ENCODE measurements at regions not wholly inside any gene's neighbourhood (a gene's known extent, or its start where the extent isn't known, plus 50 kb on each side); places are given as distances from the start of the nearest gene placed in this dataset.

- H3K36me3 ChIP-seq (ENCODE audit: insufficient read depth, low read length) = no peaks in the 10 kb centered on the region
- H3K9me3 ChIP-seq (ENCODE audit: low read length) = no peaks in the 10 kb centered on the region
- H3K4me3 ChIP-seq (ENCODE audit: low read depth in 1 of 2, low read length in 2 of 2) = no peak overlapping the region
- no peak overlapping the region for H3K9ac ChIP-seq (ENCODE audit: low read length)
- no peaks in the 10 kb centered on the region for H3K4me1 ChIP-seq (ENCODE audit: insufficient read depth, low read length)
- no peaks in the 10 kb centered on the region for H3K27me3 ChIP-seq (ENCODE audit: control insufficient read depth in 1 of 2, insufficient read depth in 2 of 2, low read length in 2 of 2)
- no peak overlapping the region for H3K27ac ChIP-seq (ENCODE audit: low read depth, low read length)
Measured at GRCh38 chrX:9301836-9302235, 163.0 kb upstream of the TBL1X start.

- Histone ChIP-seq H3K27me3 (ENCODE audit: control insufficient read depth in 1 of 2, insufficient read depth in 2 of 2, low read length in 2 of 2) (no peaks in the 10 kb centered on the region), H3K27ac (ENCODE audit: low read depth, low read length) (no peak overlapping the region), H3K9me3 (ENCODE audit: low read length) (no peaks in the 10 kb centered on the region), H3K9ac (ENCODE audit: low read length) (no peak overlapping the region), H3K4me3 (ENCODE audit: low read depth in 1 of 2, low read length in 2 of 2) (no peak overlapping the region), H3K36me3 (ENCODE audit: insufficient read depth, low read length) (no peaks in the 10 kb centered on the region), H3K4me1 (ENCODE audit: insufficient read depth, low read length) (no peaks in the 10 kb centered on the region)
Measured at GRCh38 chrX:9302381-9302780, 162.5 kb upstream of the TBL1X start.

- no peak overlapping the region for H3K4me3 ChIP-seq (ENCODE audit: low read depth in 1 of 2, low read length in 2 of 2)
- H3K36me3 ChIP-seq (ENCODE audit: insufficient read depth, low read length) = no peaks in the 10 kb centered on the region
- no peak overlapping the region for H3K9ac ChIP-seq (ENCODE audit: low read length)
- H3K27me3 ChIP-seq (ENCODE audit: control insufficient read depth in 1 of 2, insufficient read depth in 2 of 2, low read length in 2 of 2) = no peaks in the 10 kb centered on the region
- H3K4me1 ChIP-seq (ENCODE audit: insufficient read depth, low read length) = no peaks in the 10 kb centered on the region
- H3K9me3 ChIP-seq (ENCODE audit: low read length) = no peaks in the 10 kb centered on the region
- no peak overlapping the region for H3K27ac ChIP-seq (ENCODE audit: low read depth, low read length)
Measured at GRCh38 chrX:9308426-9308825, 156.4 kb upstream of the TBL1X start.

GRCh38 chrX:9310616-9311015 is 154.2 kb upstream of the TBL1X start:
- Histone ChIP-seq H3K36me3 (ENCODE audit: insufficient read depth, low read length) (no peaks in the 10 kb centered on the region), H3K9ac (ENCODE audit: low read length) (no peak overlapping the region), H3K27me3 (ENCODE audit: control insufficient read depth in 1 of 2, insufficient read depth in 2 of 2, low read length in 2 of 2) (no peaks in the 10 kb centered on the region), H3K4me1 (ENCODE audit: insufficient read depth, low read length) (no peaks in the 10 kb centered on the region), H3K9me3 (ENCODE audit: low read length) (no peaks in the 10 kb centered on the region), H3K27ac (ENCODE audit: low read depth, low read length) (no peak overlapping the region), H3K4me3 (ENCODE audit: low read depth in 1 of 2, low read length in 2 of 2) (no peak overlapping the region)

- Histone ChIP-seq H3K9me3 (ENCODE audit: low read length) (no peaks in the 10 kb centered on the region), H3K36me3 (ENCODE audit: insufficient read depth, low read length) (no peaks in the 10 kb centered on the region), H3K9ac (ENCODE audit: low read length) (no peak overlapping the region), H3K4me1 (ENCODE audit: insufficient read depth, low read length) (peaks cover under 1% of the 10 kb centered on the region), H3K27ac (ENCODE audit: low read depth, low read length) (no peak overlapping the region), H3K4me3 (ENCODE audit: low read depth in 1 of 2, low read length in 2 of 2) (no peak overlapping the region), H3K27me3 (ENCODE audit: control insufficient read depth in 1 of 2, insufficient read depth in 2 of 2, low read length in 2 of 2) (no peaks in the 10 kb centered on the region)
Measured at GRCh38 chrX:9311421-9312160, 153.3 kb upstream of the TBL1X start.

- H3K9me3 ChIP-seq (ENCODE audit: low read length) = no peaks in the 10 kb centered on the region
- no peak overlapping the region for H3K4me3 ChIP-seq (ENCODE audit: low read depth in 1 of 2, low read length in 2 of 2)
- no peak overlapping the region for H3K27ac ChIP-seq (ENCODE audit: low read depth, low read length)
Measured at GRCh38 chrX:9312922-9313867, 151.7 kb upstream of the TBL1X start.

GRCh38 chrX:9315086-9315485 is 149.8 kb upstream of the TBL1X start:
- Histone ChIP-seq H3K9me3 (ENCODE audit: low read length) (no peaks in the 10 kb centered on the region), H3K27ac (ENCODE audit: low read depth, low read length) (no peak overlapping the region), H3K9ac (ENCODE audit: low read length) (no peak overlapping the region), H3K4me3 (ENCODE audit: low read depth in 1 of 2, low read length in 2 of 2) (no peak overlapping the region), H3K36me3 (ENCODE audit: insufficient read depth, low read length) (no peaks in the 10 kb centered on the region), H3K27me3 (ENCODE audit: control insufficient read depth in 1 of 2, insufficient read depth in 2 of 2, low read length in 2 of 2) (no peaks in the 10 kb centered on the region), H3K4me1 (ENCODE audit: insufficient read depth, low read length) (peaks cover 6% of the 10 kb centered on the region)

More at GRCh38 chrX:9312922-9313867, 151.7 kb upstream of the TBL1X start:
- Histone ChIP-seq H3K4me1 (ENCODE audit: insufficient read depth, low read length) (peaks cover 6% of the 10 kb centered on the region), H3K27me3 (ENCODE audit: control insufficient read depth in 1 of 2, insufficient read depth in 2 of 2, low read length in 2 of 2) (no peaks in the 10 kb centered on the region), H3K36me3 (ENCODE audit: insufficient read depth, low read length) (no peaks in the 10 kb centered on the region), H3K9ac (ENCODE audit: low read length) (no peak overlapping the region)

GRCh38 chrX:9316096-9316495 is 148.8 kb upstream of the TBL1X start:
- Histone ChIP-seq H3K27me3 (ENCODE audit: control insufficient read depth in 1 of 2, insufficient read depth in 2 of 2, low read length in 2 of 2) (no peaks in the 10 kb centered on the region), H3K9ac (ENCODE audit: low read length) (no peak overlapping the region), H3K27ac (ENCODE audit: low read depth, low read length) (no peak overlapping the region), H3K9me3 (ENCODE audit: low read length) (no peaks in the 10 kb centered on the region), H3K4me3 (ENCODE audit: low read depth in 1 of 2, low read length in 2 of 2) (no peak overlapping the region), H3K36me3 (ENCODE audit: insufficient read depth, low read length) (no peaks in the 10 kb centered on the region), H3K4me1 (ENCODE audit: insufficient read depth, low read length) (peaks cover 6% of the 10 kb centered on the region)

GRCh38 chrX:9317176-9317575 is 147.7 kb upstream of the TBL1X start:
- Histone ChIP-seq H3K9me3 (ENCODE audit: low read length) (no peaks in the 10 kb centered on the region), H3K9ac (ENCODE audit: low read length) (no peak overlapping the region), H3K4me1 (ENCODE audit: insufficient read depth, low read length) (peaks cover 6% of the 10 kb centered on the region), H3K27me3 (ENCODE audit: control insufficient read depth in 1 of 2, insufficient read depth in 2 of 2, low read length in 2 of 2) (no peaks in the 10 kb centered on the region), H3K4me3 (ENCODE audit: low read depth in 1 of 2, low read length in 2 of 2) (no peak overlapping the region), H3K27ac (ENCODE audit: low read depth, low read length) (no peak overlapping the region), H3K36me3 (ENCODE audit: insufficient read depth, low read length) (no peaks in the 10 kb centered on the region)

GRCh38 chrX:9318213-9318612 is 146.6 kb upstream of the TBL1X start:
- Histone ChIP-seq H3K36me3 (ENCODE audit: insufficient read depth, low read length) (no peaks in the 10 kb centered on the region), H3K27ac (ENCODE audit: low read depth, low read length) (no peak overlapping the region), H3K27me3 (ENCODE audit: control insufficient read depth in 1 of 2, insufficient read depth in 2 of 2, low read length in 2 of 2) (no peaks in the 10 kb centered on the region), H3K9ac (ENCODE audit: low read length) (no peak overlapping the region), H3K4me1 (ENCODE audit: insufficient read depth, low read length) (peaks cover 6% of the 10 kb centered on the region), H3K4me3 (ENCODE audit: low read depth in 1 of 2, low read length in 2 of 2) (no peak overlapping the region), H3K9me3 (ENCODE audit: low read length) (no peaks in the 10 kb centered on the region)

- Histone ChIP-seq H3K4me1 (ENCODE audit: insufficient read depth, low read length) (peaks cover 6% of the 10 kb centered on the region), H3K9me3 (ENCODE audit: low read length) (no peaks in the 10 kb centered on the region), H3K4me3 (ENCODE audit: low read depth in 1 of 2, low read length in 2 of 2) (no peak overlapping the region), H3K27ac (ENCODE audit: low read depth, low read length) (no peak overlapping the region), H3K27me3 (ENCODE audit: control insufficient read depth in 1 of 2, insufficient read depth in 2 of 2, low read length in 2 of 2) (no peaks in the 10 kb centered on the region), H3K36me3 (ENCODE audit: insufficient read depth, low read length) (no peaks in the 10 kb centered on the region), H3K9ac (ENCODE audit: low read length) (no peak overlapping the region)
Measured at GRCh38 chrX:9318766-9319165, 146.1 kb upstream of the TBL1X start.

Measured in muscle layer of colon (tissue), 2 donors.